Keratinocyte (primary cell): ENCODE measurements at regions not wholly inside any gene's neighbourhood (a gene's known extent, or its start where the extent isn't known, plus 50 kb on each side); places are given as distances from the start of the nearest gene placed in this dataset.

Source experiments
- DNase-seq: peaks from one replicate; pipeline ENCODE4 v3.0.0-alpha.2; 2011; ENCODE audit warnings: low read depth, missing footprints, low spot score
- FAIRE-seq: peaks from 2 replicates; lab custom pipeline; 2011; peaks lifted over from hg19 to GRCh38; lab: Jason Lieb, UNC
- H2AFZ ChIP-seq: 2 replicates; pipeline ENCODE4 v1.6.0; 2012; ENCODE audit warnings: low read length, control low read depth, inconsistent platforms; ENCODE audit not compliant: control insufficient read depth
- H3K27ac ChIP-seq: 2 replicates; pipeline ENCODE4 v1.5.1; 2011; ENCODE audit warnings: low read length; ENCODE audit not compliant: control insufficient read depth, insufficient read depth
- H3K27me3 ChIP-seq: 3 replicates; pipeline ENCODE4 v1.6.0; 2011; ENCODE audit warnings: low read length; ENCODE audit not compliant: control insufficient read depth, insufficient read depth; ENCODE audit errors: extremely low read depth
- H3K36me3 ChIP-seq, 2 experiments: 2 replicates in 1 of 2; 3 replicates in 1 of 2; pipeline ENCODE4 v1.5.1; 2011; ENCODE audit warnings: low read length in 2 of 2, mild to moderate bottlenecking in 1 of 2; ENCODE audit not compliant: control insufficient read depth in 2 of 2, insufficient read depth in 2 of 2; ENCODE audit errors: extremely low read depth in 1 of 2
- H3K4me1 ChIP-seq: 3 replicates; pipeline ENCODE4 v1.5.1; 2011; ENCODE audit warnings: low read length; ENCODE audit not compliant: control insufficient read depth, insufficient read depth; ENCODE audit errors: extremely low read depth
- H3K4me2 ChIP-seq: 3 replicates; pipeline ENCODE4 v1.6.0; 2011; ENCODE audit warnings: low read depth, low read length; ENCODE audit not compliant: control insufficient read depth, insufficient read depth; ENCODE audit errors: extremely low read depth
- H3K4me3 ChIP-seq, 3 experiments: fragments of 200-600 bp in 1 of 3; sonication (generic) in 1 of 3; 2 replicates in 2 of 3; 3 replicates in 1 of 3; pipeline ENCODE4 v1.5.1; 2011 to 2016; ENCODE audit warnings: low read length in 3 of 3, mild to moderate bottlenecking in 3 of 3, control low read depth in 2 of 3, inconsistent platforms in 1 of 3, low read depth in 1 of 3, mixed read lengths in 1 of 3, mixed run types in 1 of 3, moderate library complexity in 1 of 3; ENCODE audit not compliant: control insufficient read depth in 2 of 3, insufficient read depth in 2 of 3; ENCODE audit errors: extremely low read depth in 1 of 3
- H3K79me2 ChIP-seq: 2 replicates; pipeline ENCODE4 v1.6.0; 2012; ENCODE audit warnings: low read length; ENCODE audit not compliant: control insufficient read depth, insufficient read depth
- H3K9ac ChIP-seq: 3 replicates; pipeline ENCODE4 v1.6.0; 2011; ENCODE audit warnings: low read length; ENCODE audit not compliant: control insufficient read depth, insufficient read depth; ENCODE audit errors: extremely low read depth
- H3K9me1 ChIP-seq: 3 replicates; pipeline ENCODE4 v1.6.0; 2011; ENCODE audit warnings: low read length; ENCODE audit not compliant: control insufficient read depth, insufficient read depth; ENCODE audit errors: extremely low read depth
- H3K9me3 ChIP-seq: 2 replicates; pipeline ENCODE4 v1.5.1; 2012; ENCODE audit warnings: low read depth, low read length; ENCODE audit not compliant: control insufficient read depth
- H4K20me1 ChIP-seq: 3 replicates; pipeline ENCODE4 v1.6.0; 2011; ENCODE audit warnings: low read length; ENCODE audit not compliant: control insufficient read depth, insufficient read depth; ENCODE audit errors: extremely low read depth
- EZH2 ChIP-seq: IDR thresholded peaks from one replicate; pipeline ENCODE4 v1.6.1; 2012; ENCODE audit warnings: inconsistent platforms, mild to moderate bottlenecking, low read length, moderate library complexity
- dilution Hi-C: fragments of 300-500 bp; cut with MboI; formaldehyde crosslinking; loops from one replicate; pipeline ENCODE4 v1.7.0; 2020; ENCODE audit warnings: low sequenced_read_pairs; ENCODE audit not compliant: extremely low pct_ligation_motif_present
- TF ChIP-seq, protein P1 (sequence below), 3 experiments: IDR thresholded peaks in 1 of 3; conservative IDR thresholded peaks in 1 of 3; optimal IDR thresholded peaks in 1 of 3; 2 replicates in 2 of 3; 3 replicates in 1 of 3; pipeline versions ENCODE3 to v1.5.1; 2011; ENCODE audit warnings: low read length in 3 of 3, mild to moderate bottlenecking in 3 of 3, moderate library complexity in 2 of 3, control low read depth in 1 of 3, inconsistent platforms in 1 of 3; ENCODE audit not compliant: insufficient read depth in 2 of 3; ENCODE audit errors: extremely low read depth in 1 of 3

DNA sequence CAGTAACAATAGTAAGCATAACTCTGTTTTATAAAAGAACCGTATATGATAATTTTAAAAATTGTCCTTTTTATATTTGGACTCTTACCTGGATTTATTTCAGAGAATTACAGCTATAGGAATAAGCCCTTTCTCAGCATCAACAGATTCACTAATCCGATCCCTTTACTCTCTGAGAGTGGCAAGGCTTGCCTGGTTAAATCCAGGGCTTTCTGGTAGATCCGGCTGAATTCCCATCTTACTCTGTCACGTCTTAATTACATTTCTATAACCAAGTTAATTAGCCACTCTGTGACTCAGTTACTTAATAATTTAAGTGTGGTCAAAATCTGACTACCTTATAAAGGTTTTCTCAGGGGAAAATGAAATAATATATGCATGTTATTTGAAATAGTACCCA lies 294.7 kb downstream of the FRK start:
- no peaks in the 10 kb centered on the region for H3K9me3 ChIP-seq
- H3K9ac ChIP-seq = no peak overlapping the region
- H2AFZ ChIP-seq = no peak overlapping the region
- no peaks in the 10 kb centered on the region for H3K27me3 ChIP-seq
- H3K4me1 ChIP-seq = no peaks in the 10 kb centered on the region
- TF ChIP-seq, protein P1, sequence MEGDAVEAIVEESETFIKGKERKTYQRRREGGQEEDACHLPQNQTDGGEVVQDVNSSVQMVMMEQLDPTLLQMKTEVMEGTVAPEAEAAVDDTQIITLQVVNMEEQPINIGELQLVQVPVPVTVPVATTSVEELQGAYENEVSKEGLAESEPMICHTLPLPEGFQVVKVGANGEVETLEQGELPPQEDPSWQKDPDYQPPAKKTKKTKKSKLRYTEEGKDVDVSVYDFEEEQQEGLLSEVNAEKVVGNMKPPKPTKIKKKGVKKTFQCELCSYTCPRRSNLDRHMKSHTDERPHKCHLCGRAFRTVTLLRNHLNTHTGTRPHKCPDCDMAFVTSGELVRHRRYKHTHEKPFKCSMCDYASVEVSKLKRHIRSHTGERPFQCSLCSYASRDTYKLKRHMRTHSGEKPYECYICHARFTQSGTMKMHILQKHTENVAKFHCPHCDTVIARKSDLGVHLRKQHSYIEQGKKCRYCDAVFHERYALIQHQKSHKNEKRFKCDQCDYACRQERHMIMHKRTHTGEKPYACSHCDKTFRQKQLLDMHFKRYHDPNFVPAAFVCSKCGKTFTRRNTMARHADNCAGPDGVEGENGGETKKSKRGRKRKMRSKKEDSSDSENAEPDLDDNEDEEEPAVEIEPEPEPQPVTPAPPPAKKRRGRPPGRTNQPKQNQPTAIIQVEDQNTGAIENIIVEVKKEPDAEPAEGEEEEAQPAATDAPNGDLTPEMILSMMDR (optimal IDR thresholded peaks at IDR 0.05 in 1 of 3, IDR thresholded peaks at IDR 0.05 in 1 of 3, conservative IDR thresholded peaks at IDR 0.05 in 1 of 3; ENCODE audit: extremely low read depth in 1 of 3, insufficient read depth in 2 of 3, low read length in 3 of 3) = no peak
- no peak for TF ChIP-seq EZH2
- H4K20me1 ChIP-seq = no peaks in the 10 kb centered on the region
- no peaks in the 10 kb centered on the region for H3K36me3 ChIP-seq
- no peaks in the 10 kb centered on the region for H3K9me1 ChIP-seq
- no peaks in the 10 kb centered on the region for H3K79me2 ChIP-seq
- no peak for DNase-seq
- no peak overlapping the region for H3K4me3 ChIP-seq
- no peak overlapping the region for H3K27ac ChIP-seq
- H3K4me2 ChIP-seq = no peak overlapping the region
- dilution Hi-C loops = no loop called here
- no peak for FAIRE-seq

DNA sequence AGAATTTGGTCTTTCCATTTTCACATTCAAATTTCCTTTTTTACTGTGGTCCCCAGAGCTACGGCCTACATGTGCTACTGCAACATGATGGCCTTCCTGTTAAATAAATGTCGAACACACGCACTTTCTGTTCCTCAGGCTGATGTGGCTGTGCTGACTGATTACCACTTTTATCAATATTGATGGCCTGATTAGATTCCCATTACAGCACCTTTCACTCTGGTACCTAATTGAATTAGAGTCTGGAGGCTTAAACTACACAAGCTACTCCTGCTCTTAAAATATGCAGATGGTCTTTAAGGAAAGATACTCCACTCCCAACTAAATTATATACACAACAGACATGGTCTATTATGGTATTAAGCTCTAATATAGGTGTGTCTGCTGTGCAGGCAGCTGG lies 301.6 kb downstream of the FRK start:
- H3K9ac ChIP-seq = no peak overlapping the region
- H3K27ac ChIP-seq = no peak overlapping the region
- no peak overlapping the region for H3K4me2 ChIP-seq
- FAIRE-seq (no peak), DNase-seq (no peak)
- no peaks in the 10 kb centered on the region for H3K9me3 ChIP-seq
- no peak overlapping the region for H3K4me3 ChIP-seq
- dilution Hi-C loops = no loop called here
- H3K36me3 ChIP-seq = no peaks in the 10 kb centered on the region
- TF ChIP-seq, protein P1 (optimal IDR thresholded peaks at IDR 0.05 in 1 of 3, IDR thresholded peaks at IDR 0.05 in 1 of 3, conservative IDR thresholded peaks at IDR 0.05 in 1 of 3; ENCODE audit: extremely low read depth in 1 of 3, insufficient read depth in 2 of 3, low read length in 3 of 3) = no peak
- no peak for TF ChIP-seq EZH2
- H3K27me3 ChIP-seq = no peaks in the 10 kb centered on the region
- H2AFZ ChIP-seq = no peak overlapping the region
- no peaks in the 10 kb centered on the region for H4K20me1 ChIP-seq
- H3K79me2 ChIP-seq = no peaks in the 10 kb centered on the region
- no peaks in the 10 kb centered on the region for H3K9me1 ChIP-seq
- H3K4me1 ChIP-seq = no peaks in the 10 kb centered on the region
